Islet precursor cell (in vitro differentiated cells): ENCODE measurements at regions not wholly inside any gene's neighbourhood (a gene's known extent, or its start where the extent isn't known, plus 50 kb on each side); places are given as distances from the start of the nearest gene placed in this dataset.

Experiments
- DNase-seq: peaks from one replicate; pipeline ENCODE4 v3.0.0-alpha.2; 2018

GRCh38 chr18:79611040-79611681 lies 68.4 kb upstream of the CTDP1 start:
- DNase-seq, result peak; percentile 84

GRCh38 chr18:79612291-79613108 lies 67.1 kb upstream of the CTDP1 start:
- peak; percentile 43 for DNase-seq

- peak; percentile 49 for DNase-seq
Measured at GRCh38 chr18:79613186-79613931, 66.2 kb upstream of the CTDP1 start.

- DNase-seq, result peak; percentile 50
Measured at GRCh38 chr18:79614211-79614955, 65.2 kb upstream of the CTDP1 start.

- DNase-seq, result peak; percentile 33
Measured at GRCh38 chr18:79615091-79615490, 64.5 kb upstream of the CTDP1 start.

- DNase-seq, result no peak
Measured at GRCh38 chr18:79615586-79615985, 64.0 kb upstream of the CTDP1 start.

GRCh38 chr18:79616651-79617510 lies 62.7 kb upstream of the CTDP1 start:
- DNase-seq, result no peak

- DNase-seq, result no peak
Measured at GRCh38 chr18:79617511-79618500, 61.8 kb upstream of the CTDP1 start.

GRCh38 chr18:79620576-79621165 lies 58.9 kb upstream of the CTDP1 start:
- no peak for DNase-seq

GRCh38 chr18:79621501-79621900 lies 58.1 kb upstream of the CTDP1 start:
- no peak for DNase-seq

- no peak for DNase-seq
Measured at GRCh38 chr18:79622004-79622403, 57.6 kb upstream of the CTDP1 start.

GRCh38 chr18:79624356-79625170 lies 55.0 kb upstream of the CTDP1 start:
- no peak for DNase-seq

- no peak for DNase-seq
Measured at GRCh38 chr18:79625195-79625923, 54.2 kb upstream of the CTDP1 start.

- DNase-seq, result no peak
Measured at GRCh38 chr18:79625924-79626561, 53.6 kb upstream of the CTDP1 start.

- DNase-seq, result no peak
Measured at GRCh38 chr18:79626905-79627749, 52.5 kb upstream of the CTDP1 start.

GRCh38 chr18:79627750-79628294 lies 51.8 kb upstream of the CTDP1 start:
- no peak for DNase-seq
